ENCODE measurements at regions not wholly inside any gene's neighbourhood (a gene's known extent, or its start where the extent isn't known, plus 50 kb on each side); places are given as distances from the start of the nearest gene placed in this dataset.

DNA sequence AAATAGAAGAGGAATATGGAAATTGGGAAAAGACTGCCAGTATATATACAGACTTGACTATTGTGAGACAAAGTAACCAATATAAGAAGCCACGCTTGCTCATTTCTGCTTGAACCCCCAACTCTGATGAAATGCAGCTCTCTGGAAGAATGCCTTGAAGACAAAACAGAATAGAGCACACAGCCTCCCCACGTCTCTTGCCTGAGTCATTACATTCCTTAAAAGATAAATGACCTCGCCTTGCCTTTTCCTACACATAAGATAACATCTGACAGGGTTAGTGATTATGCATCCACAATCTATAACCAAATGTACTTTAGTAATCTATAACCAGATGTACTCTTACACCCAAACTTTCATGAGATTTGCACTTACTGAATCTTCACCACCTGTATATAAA, 141.1 kb upstream of the EEF1E1 start:
- Histone ChIP-seq H3K36me3 (ENCODE audit: control insufficient read depth in 2 of 2, insufficient read depth in 2 of 2, low read length in 1 of 2) (no peaks in the 10 kb centered on the region), H4K20me1 (ENCODE audit: control insufficient read depth, insufficient read depth) (no peaks in the 10 kb centered on the region), H3K79me2 (ENCODE audit: control insufficient read depth, insufficient read depth, low read length) (no peaks in the 10 kb centered on the region), H3K4me3 (no peak overlapping the region), H2AFZ (ENCODE audit: control insufficient read depth, low read depth, low read length) (no peak overlapping the region), H3K9me3 (replicated peaks; ENCODE audit: control insufficient read depth, insufficient read depth, low read length) (no peaks in the 10 kb centered on the region), H3K9ac (ENCODE audit: control insufficient read depth, insufficient read depth, low read length) (no peak overlapping the region), H3K27ac (ENCODE audit: control insufficient read depth, insufficient read depth) (no peak overlapping the region), H3K4me1 (ENCODE audit: control insufficient read depth, insufficient read depth, low read length) (no peaks in the 10 kb centered on the region), H3K27me3 (replicated peaks in 1 of 2; ENCODE audit: control insufficient read depth in 2 of 2, insufficient read depth in 2 of 2, low read length in 1 of 2) (no peaks in the 10 kb centered on the region), H3K4me2 (ENCODE audit: control insufficient read depth, insufficient read depth) (no peak overlapping the region)
- POLR2A ChIA-PET = no interaction called here
- RAD21 ChIA-PET (ENCODE audit: unreplicated experiment) = interaction anchor here (0.6 kb wide), 1 partner anchor 52 kb away, joined by 3 read pairs; no protein-coding TSS in a partner anchor
- FAIRE-seq (no peak), ATAC-seq (no peak), DNase-seq (ENCODE audit: low read depth, low spot score) (no peak)
- intact Hi-C loops (cut with micrococcal nuclease; ENCODE audit: unreplicated experiment) (no loop called here), in situ Hi-C loops (cut with MboI) (no loop called here)
- CTCF ChIA-PET = interaction anchor here (1.2 kb wide), 1 partner anchor 25 kb away, joined by 4 read pairs; no protein-coding TSS in a partner anchor
- WGBS (ENCODE audit: insufficient coverage, insufficient replicate concordance, low lambda C conversion rate, missing lambda C conversion rate) = 16% methylated on average over 3 of the region's 3 CpGs
- no TSS peak for BruUV-seq (replicated peaks)
- SMC1A ChIA-PET (ENCODE audit: uncharacterized antibody, unreplicated experiment) = no interaction called here
- no peak for TF ChIP-seq STAT3 (IDR thresholded peaks at IDR 0.05; ENCODE audit: low read depth, low read length)
- no peak for TF ChIP-seq SIN3A (IDR thresholded peaks at IDR 0.05; ENCODE audit: low read depth, low read length)
- no peak for TF ChIP-seq NFYB (IDR thresholded peaks at IDR 0.05; ENCODE audit: insufficient read depth, low read depth, low read length)
- TF ChIP-seq, protein P1, sequence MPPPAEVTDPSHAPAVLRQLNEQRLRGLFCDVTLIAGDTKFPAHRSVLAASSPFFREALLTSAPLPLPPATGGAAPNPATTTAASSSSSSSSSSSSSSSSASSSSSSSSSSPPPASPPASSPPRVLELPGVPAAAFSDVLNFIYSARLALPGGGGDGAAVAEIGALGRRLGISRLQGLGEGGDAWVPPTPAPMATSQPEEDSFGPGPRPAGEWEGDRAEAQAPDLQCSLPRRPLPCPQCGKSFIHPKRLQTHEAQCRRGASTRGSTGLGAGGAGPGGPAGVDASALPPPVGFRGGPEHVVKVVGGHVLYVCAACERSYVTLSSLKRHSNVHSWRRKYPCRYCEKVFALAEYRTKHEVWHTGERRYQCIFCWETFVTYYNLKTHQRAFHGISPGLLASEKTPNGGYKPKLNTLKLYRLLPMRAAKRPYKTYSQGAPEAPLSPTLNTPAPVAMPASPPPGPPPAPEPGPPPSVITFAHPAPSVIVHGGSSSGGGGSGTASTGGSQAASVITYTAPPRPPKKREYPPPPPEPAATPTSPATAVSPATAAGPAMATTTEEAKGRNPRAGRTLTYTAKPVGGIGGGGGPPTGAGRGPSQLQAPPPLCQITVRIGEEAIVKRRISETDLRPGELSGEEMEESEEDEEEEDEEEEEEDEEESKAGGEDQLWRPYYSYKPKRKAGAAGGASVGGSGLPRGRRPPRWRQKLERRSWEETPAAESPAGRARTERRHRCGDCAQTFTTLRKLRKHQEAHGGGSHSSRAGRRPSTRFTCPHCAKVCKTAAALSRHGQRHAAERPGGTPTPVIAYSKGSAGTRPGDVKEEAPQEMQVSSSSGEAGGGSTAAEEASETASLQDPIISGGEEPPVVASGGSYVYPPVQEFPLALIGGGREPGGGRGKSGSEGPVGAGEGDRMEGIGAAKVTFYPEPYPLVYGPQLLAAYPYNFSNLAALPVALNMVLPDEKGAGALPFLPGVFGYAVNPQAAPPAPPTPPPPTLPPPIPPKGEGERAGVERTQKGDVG (CRISPR knock-in tag; IDR thresholded peaks at IDR 0.05) = no peak
- TF ChIP-seq, protein P2, sequence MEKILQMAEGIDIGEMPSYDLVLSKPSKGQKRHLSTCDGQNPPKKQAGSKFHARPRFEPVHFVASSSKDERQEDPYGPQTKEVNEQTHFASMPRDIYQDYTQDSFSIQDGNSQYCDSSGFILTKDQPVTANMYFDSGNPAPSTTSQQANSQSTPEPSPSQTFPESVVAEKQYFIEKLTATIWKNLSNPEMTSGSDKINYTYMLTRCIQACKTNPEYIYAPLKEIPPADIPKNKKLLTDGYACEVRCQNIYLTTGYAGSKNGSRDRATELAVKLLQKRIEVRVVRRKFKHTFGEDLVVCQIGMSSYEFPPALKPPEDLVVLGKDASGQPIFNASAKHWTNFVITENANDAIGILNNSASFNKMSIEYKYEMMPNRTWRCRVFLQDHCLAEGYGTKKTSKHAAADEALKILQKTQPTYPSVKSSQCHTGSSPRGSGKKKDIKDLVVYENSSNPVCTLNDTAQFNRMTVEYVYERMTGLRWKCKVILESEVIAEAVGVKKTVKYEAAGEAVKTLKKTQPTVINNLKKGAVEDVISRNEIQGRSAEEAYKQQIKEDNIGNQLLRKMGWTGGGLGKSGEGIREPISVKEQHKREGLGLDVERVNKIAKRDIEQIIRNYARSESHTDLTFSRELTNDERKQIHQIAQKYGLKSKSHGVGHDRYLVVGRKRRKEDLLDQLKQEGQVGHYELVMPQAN (conservative IDR thresholded peaks at IDR 0.05) = no peak
- no peak for TF ChIP-seq RFX5 (IDR thresholded peaks at IDR 0.05; ENCODE audit: low read depth, low read length)
- TF ChIP-seq NRF1 (conservative IDR thresholded peaks at IDR 0.05; ENCODE audit: low read depth, low read length) = no peak
- TF ChIP-seq, protein P3, sequence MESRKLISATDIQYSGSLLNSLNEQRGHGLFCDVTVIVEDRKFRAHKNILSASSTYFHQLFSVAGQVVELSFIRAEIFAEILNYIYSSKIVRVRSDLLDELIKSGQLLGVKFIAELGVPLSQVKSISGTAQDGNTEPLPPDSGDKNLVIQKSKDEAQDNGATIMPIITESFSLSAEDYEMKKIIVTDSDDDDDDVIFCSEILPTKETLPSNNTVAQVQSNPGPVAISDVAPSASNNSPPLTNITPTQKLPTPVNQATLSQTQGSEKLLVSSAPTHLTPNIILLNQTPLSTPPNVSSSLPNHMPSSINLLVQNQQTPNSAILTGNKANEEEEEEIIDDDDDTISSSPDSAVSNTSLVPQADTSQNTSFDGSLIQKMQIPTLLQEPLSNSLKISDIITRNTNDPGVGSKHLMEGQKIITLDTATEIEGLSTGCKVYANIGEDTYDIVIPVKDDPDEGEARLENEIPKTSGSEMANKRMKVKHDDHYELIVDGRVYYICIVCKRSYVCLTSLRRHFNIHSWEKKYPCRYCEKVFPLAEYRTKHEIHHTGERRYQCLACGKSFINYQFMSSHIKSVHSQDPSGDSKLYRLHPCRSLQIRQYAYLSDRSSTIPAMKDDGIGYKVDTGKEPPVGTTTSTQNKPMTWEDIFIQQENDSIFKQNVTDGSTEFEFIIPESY (IDR thresholded peaks at IDR 0.05) = no peak
- no peak for TF ChIP-seq BACH1 (IDR thresholded peaks at IDR 0.05; ENCODE audit: borderline replicate concordance)
- TF ChIP-seq YY1 (IDR thresholded peaks at IDR 0.05; ENCODE audit: low read depth, low read length) = no peak
- TF ChIP-seq PAX5 (IDR thresholded peaks at IDR 0.05; ENCODE audit: borderline replicate concordance, low read depth, low read length) = no peak
